ENCODE measurements at regions not wholly inside any gene's neighbourhood (a gene's known extent, or its start where the extent isn't known, plus 50 kb on each side); places are given as distances from the start of the nearest gene placed in this dataset.
"Not testable (repeated sequence)": the region's sequence is repeated elsewhere in the genome, so short reads cannot be mapped to it uniquely, and the experiment has no call there.

- Histone ChIP-seq H3K27ac (no peak overlapping the region), H3K4me1 (no peaks in the 10 kb centered on the region), H3K9me3 (no peaks in the 10 kb centered on the region), H3K4me3 (no peak overlapping the region), H3K4me2 (no peak overlapping the region)
- ChIA-PET POLR2A (no interaction called here), CTCF (interaction anchor here (0.7 kb wide), 1 partner anchor 22 kb away, joined by 4 read pairs; no protein-coding TSS in a partner anchor)
- ATAC-seq = no peak
- TF ChIP-seq PHF8 (IDR thresholded peaks at IDR 0.05; ENCODE audit: borderline replicate concordance, low read depth) (no peak), FOSB (CRISPR knock-in tag; IDR thresholded peaks at IDR 0.05) (no peak), NFE2L2 (conservative IDR thresholded peaks at IDR 0.05; ENCODE audit: low read length) (no peak), MAX (IDR thresholded peaks at IDR 0.05) (no peak), FOXS1 (CRISPR knock-in tag; IDR thresholded peaks at IDR 0.05) (no peak), MAFK (IDR thresholded peaks at IDR 0.05; ENCODE audit: partially characterized antibody) (no peak), NPAS2 (CRISPR knock-in tag; IDR thresholded peaks at IDR 0.05; ENCODE audit: borderline replicate concordance) (no peak)
- no peak for DNase-seq (ENCODE audit: low read depth in 1 of 2, low spot score in 1 of 2)
- 18% methylated on average over 2 of the region's 2 CpGs for WGBS (ENCODE audit: missing lambda C conversion rate)
- no peak for FAIRE-seq
Observed at GRCh38 chr5:9728261-9728660, 98.1 kb upstream of the TAS2R1 start.

- CTCF ChIA-PET = no interaction called here
- no peak for DNase-seq (ENCODE audit: low read depth in 1 of 2, low spot score in 1 of 2)
- H3K4me2 ChIP-seq = no peak overlapping the region
- POLR2A ChIA-PET = no interaction called here
- no peak for TF ChIP-seq PHF8 (IDR thresholded peaks at IDR 0.05; ENCODE audit: borderline replicate concordance, low read depth)
- TF ChIP-seq POLR2AphosphoS2 (conservative IDR thresholded peaks at IDR 0.05; ENCODE audit: low read length) = no peak
- TF ChIP-seq, protein P1, sequence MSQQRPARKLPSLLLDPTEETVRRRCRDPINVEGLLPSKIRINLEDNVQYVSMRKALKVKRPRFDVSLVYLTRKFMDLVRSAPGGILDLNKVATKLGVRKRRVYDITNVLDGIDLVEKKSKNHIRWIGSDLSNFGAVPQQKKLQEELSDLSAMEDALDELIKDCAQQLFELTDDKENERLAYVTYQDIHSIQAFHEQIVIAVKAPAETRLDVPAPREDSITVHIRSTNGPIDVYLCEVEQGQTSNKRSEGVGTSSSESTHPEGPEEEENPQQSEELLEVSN (IDR thresholded peaks at IDR 0.05; ENCODE audit: borderline replicate concordance, low read depth) = no peak
- TF ChIP-seq HDAC2 (IDR thresholded peaks at IDR 0.05) = no peak
- TF ChIP-seq, protein P2, sequence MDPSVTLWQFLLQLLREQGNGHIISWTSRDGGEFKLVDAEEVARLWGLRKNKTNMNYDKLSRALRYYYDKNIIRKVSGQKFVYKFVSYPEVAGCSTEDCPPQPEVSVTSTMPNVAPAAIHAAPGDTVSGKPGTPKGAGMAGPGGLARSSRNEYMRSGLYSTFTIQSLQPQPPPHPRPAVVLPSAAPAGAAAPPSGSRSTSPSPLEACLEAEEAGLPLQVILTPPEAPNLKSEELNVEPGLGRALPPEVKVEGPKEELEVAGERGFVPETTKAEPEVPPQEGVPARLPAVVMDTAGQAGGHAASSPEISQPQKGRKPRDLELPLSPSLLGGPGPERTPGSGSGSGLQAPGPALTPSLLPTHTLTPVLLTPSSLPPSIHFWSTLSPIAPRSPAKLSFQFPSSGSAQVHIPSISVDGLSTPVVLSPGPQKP (IDR thresholded peaks at IDR 0.05; ENCODE audit: low read depth, low read length) = no peak
- TF ChIP-seq, protein P3, sequence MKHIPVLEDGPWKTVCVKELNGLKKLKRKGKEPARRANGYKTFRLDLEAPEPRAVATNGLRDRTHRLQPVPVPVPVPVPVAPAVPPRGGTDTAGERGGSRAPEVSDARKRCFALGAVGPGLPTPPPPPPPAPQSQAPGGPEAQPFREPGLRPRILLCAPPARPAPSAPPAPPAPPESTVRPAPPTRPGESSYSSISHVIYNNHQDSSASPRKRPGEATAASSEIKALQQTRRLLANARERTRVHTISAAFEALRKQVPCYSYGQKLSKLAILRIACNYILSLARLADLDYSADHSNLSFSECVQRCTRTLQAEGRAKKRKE (CRISPR knock-in tag; IDR thresholded peaks at IDR 0.05; ENCODE audit: low read depth) = no peak
- no peak for TF ChIP-seq POLR2A (IDR thresholded peaks at IDR 0.05; ENCODE audit: low read length)
- no peak for TF ChIP-seq NFE2L2 (conservative IDR thresholded peaks at IDR 0.05; ENCODE audit: low read length)
- TF ChIP-seq CBX2 (IDR thresholded peaks at IDR 0.05; ENCODE audit: borderline replicate concordance, low read depth) = no peak
- no peak for TF ChIP-seq MAZ (IDR thresholded peaks at IDR 0.05; ENCODE audit: borderline replicate concordance, low read depth, low read length)
- no peak for TF ChIP-seq RAD21 (conservative IDR thresholded peaks at IDR 0.05 in 1 of 2, IDR thresholded peaks at IDR 0.05 in 1 of 2)
- no peak for TF ChIP-seq NPAS2 (CRISPR knock-in tag; IDR thresholded peaks at IDR 0.05; ENCODE audit: borderline replicate concordance)
- TF ChIP-seq, protein P4, sequence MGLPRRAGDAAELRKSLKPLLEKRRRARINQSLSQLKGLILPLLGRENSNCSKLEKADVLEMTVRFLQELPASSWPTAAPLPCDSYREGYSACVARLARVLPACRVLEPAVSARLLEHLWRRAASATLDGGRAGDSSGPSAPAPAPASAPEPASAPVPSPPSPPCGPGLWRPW (IDR thresholded peaks at IDR 0.05) = no peak
- TF ChIP-seq JUNB (IDR thresholded peaks at IDR 0.05) = no peak
- no peak for TF ChIP-seq HOXB5 (CRISPR knock-in tag; IDR thresholded peaks at IDR 0.05)
- TF ChIP-seq SREBF2 (IDR thresholded peaks at IDR 0.05) = no peak
- no peak for TF ChIP-seq USF2 (IDR thresholded peaks at IDR 0.05)
- TF ChIP-seq HOXB13 (CRISPR knock-in tag; IDR thresholded peaks at IDR 0.05; ENCODE audit: low read depth) = no peak
- no peak for TF ChIP-seq MYC (IDR thresholded peaks at IDR 0.05; ENCODE audit: borderline replicate concordance, low read length)
- no peak for TF ChIP-seq CEBPB (IDR thresholded peaks at IDR 0.05)
- no peak for ATAC-seq
- no peaks in the 10 kb centered on the region for H3K9me3 ChIP-seq
- no peak overlapping the region for H3K4me3 ChIP-seq
- no peak for FAIRE-seq
- H3K4me1 ChIP-seq = no peaks in the 10 kb centered on the region
- no peak overlapping the region for H3K27ac ChIP-seq
- WGBS (ENCODE audit: missing lambda C conversion rate) = 2% methylated on average over 2 of the region's 2 CpGs
Observed at GRCh38 chr5:9726931-9727330, 96.8 kb upstream of the TAS2R1 start.

- H3K4me2 ChIP-seq; DNase-seq (ENCODE audit: low read depth in 1 of 2, low spot score in 1 of 2); H3K4me1 ChIP-seq; H3K27ac ChIP-seq; H3K4me3 ChIP-seq; H3K9me3 ChIP-seq; FAIRE-seq; POLR2A ChIA-PET; ATAC-seq; CTCF ChIA-PET: not testable (repeated sequence)
- WGBS (ENCODE audit: missing lambda C conversion rate) = 65% methylated on average over 18 of the region's 28 CpGs
Observed at GRCh38 chr5:9725265-9725664, 95.1 kb upstream of the TAS2R1 start.
